ENCODE measurements at regions not wholly inside any gene's neighbourhood (a gene's known extent, or its start where the extent isn't known, plus 50 kb on each side); places are given as distances from the start of the nearest gene placed in this dataset.

DNA sequence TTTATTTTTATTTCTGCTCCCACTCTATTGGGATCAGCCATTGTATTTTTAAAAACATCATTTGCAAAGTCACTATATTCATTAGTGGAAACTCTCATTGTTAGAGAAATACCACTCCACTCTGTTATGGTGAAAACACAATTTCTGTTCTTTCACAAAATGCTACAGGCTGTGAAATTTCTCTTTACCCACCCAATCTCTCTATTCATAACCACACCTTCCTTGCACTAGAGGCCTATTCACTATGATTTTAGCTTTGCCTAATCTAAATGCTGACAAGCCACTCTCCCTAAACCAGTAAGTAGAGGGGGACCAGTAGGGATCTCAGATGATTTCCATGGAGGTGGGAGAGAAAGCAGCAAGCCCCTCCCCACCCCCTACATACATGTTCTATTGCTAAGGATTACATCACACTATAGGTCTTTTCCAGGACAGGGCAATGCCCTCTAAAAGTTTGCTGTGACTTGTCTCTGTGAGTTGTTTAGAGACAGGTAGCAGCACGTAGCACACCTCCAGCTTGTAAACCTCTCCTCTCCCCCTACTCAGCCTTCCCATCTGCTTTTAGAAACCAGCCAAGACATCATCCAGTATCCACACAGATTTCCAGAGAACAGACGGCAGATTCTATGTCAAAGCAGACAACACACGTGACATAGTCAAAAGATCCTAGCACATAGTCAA lies 58.3 kb upstream of the PPP1R3C start:
- DNase-seq: no peak

DNA sequence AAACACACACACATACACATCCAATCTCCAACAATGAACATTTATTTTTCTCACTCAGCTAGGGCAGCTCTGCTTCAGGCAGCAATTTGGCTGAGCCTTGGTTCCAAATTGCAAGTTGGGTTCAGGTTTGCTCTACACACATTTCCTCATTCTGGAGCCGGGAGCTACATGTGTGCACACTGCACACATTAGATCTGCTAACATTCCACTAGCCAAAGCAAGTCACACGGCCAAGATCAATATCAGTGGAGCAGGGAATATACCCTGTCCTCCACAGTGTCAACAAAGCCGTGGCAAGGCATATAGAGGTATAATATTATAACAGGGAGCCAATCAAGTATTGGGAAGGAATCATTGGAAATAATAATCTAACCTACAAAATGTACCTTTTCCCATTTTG lies 57.5 kb upstream of the PPP1R3C start:
- no peak for DNase-seq

DNA sequence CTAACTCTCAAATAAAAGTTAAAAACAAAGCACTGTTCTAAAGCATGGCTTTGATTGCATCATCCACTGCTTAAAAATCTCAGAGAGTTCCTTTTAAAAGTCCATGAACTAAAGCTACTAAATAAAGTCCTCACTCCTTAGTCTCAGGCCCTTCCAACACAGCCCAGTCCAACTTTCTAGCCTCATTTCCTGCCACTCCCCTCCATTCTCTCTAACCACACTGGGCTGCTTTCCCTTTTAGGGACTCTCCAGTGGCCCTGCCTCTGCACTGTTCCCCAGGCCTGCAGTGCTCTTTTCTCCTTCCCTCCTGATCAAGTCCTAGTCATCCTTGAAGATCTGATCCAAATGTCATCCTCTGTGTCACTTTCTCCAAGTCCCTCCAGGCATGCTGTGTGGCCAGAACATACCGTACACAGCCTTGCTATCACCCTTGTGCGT lies 56.9 kb upstream of the PPP1R3C start:
- no peak for DNase-seq

DNA sequence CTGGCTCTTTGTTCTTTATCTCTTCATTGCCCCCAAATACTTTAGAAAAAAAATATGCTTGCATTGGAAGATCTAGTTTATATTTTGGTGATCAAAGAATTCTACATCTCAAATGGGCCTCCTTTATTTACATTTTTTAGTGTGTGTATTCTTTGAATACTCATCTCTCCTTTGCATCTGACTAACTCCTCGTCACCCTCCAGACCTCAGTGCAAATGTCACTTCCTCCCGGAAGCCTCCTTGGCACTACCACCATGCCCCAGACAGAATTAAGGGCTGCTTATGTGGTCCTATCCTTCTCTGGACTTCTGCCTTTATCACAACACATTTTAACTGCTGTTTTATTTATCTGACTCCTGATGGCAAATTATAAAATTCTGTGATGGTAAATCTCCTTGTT lies 52.0 kb upstream of the PPP1R3C start:
- DNase-seq: no peak

DNA sequence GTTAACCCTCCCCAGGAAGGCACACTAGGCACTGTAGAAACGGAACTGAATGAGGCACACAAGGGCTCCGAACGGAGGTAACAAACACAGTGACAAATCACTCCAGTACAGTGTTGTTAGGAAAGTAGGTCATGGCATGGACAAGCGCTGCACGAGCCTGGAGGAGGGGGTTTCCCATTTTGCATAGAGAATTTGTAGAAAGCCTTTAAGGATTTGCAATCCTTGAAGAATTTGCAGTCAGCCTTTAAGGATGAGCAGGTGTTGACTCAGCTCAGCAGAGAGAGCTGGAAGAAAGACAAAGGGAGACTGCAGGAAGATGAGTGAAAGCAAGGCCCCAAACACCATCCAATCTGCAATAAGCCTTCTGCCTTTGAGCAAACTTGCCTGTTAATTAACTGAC lies 51.1 kb upstream of the PPP1R3C start:
- DNase-seq: no peak

DNA sequence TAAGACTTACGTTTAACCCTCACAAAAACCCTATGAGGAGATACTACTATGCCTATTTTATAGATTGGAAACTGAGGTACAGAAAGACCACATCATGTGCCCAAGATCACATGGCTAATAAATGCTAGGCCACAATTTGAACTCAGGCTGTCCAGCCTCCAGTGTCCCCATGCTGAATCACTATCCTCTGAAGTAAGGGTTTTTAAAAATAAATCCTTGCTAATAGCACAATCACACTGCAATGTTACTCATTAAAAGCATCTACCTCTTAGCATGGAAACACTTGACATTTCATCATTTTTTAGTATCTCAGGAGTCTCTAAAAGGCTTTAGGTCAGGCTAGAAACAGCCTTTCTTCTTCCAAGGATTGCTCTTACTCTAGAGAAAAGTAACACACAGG lies 50.0 kb upstream of the PPP1R3C start:
- DNase-seq: no peak

All from NCI-H1092 treated with DMSO at 0.1 percent for 48 hours (cell line).